Neuronal stem cell (in vitro differentiated cells): ENCODE measurements at regions not wholly inside any gene's neighbourhood (a gene's known extent, or its start where the extent isn't known, plus 50 kb on each side); places are given as distances from the start of the nearest gene placed in this dataset.

Experiments used
- DNase-seq: peaks from one replicate; pipeline ENCODE4 v3.0.0-alpha.2; 2013; ENCODE audit warnings: low spot score
- H2AFZ ChIP-seq: one replicate; pipeline ENCODE4 v1.6.1; 2013; ENCODE audit warnings: mild to moderate bottlenecking, low read length, inconsistent platforms
- H2AK5ac ChIP-seq: 2 replicates; pipeline ENCODE4 v1.6.1; 2013; ENCODE audit warnings: low read depth, mild to moderate bottlenecking, inconsistent platforms, low read length, moderate library complexity, mixed read lengths
- H2BK120ac ChIP-seq: 2 replicates; pipeline ENCODE4 v1.6.1; 2013; ENCODE audit warnings: low read depth, mild to moderate bottlenecking, inconsistent platforms, low read length, moderate library complexity, mixed read lengths
- H2BK12ac ChIP-seq: one replicate; pipeline ENCODE4 v1.6.1; 2013; ENCODE audit warnings: low read length, inconsistent platforms
- H2BK15ac ChIP-seq: 2 replicates; pipeline ENCODE4 v1.6.1; 2013; ENCODE audit warnings: mild to moderate bottlenecking, low read length, inconsistent platforms, mixed read lengths
- H2BK5ac ChIP-seq: one replicate; pipeline ENCODE4 v1.6.1; 2013; ENCODE audit warnings: inconsistent platforms, mild to moderate bottlenecking, low read length, moderate library complexity
- H3K14ac ChIP-seq: one replicate; pipeline ENCODE4 v1.6.1; 2013; ENCODE audit warnings: low read length, inconsistent platforms
- H3K18ac ChIP-seq: 2 replicates; pipeline ENCODE4 v1.6.1; 2013; ENCODE audit warnings: low read length, inconsistent platforms
- H3K23ac ChIP-seq: 2 replicates; pipeline ENCODE4 v1.6.1; 2013; ENCODE audit warnings: low read depth, mild to moderate bottlenecking, mixed read lengths, low read length, inconsistent platforms; ENCODE audit not compliant: poor library complexity
- H3K27ac ChIP-seq: replicated peaks from 3 replicates; pipeline ENCODE4 v1.5.1; 2013; ENCODE audit warnings: low read length, inconsistent platforms
- H3K27me3 ChIP-seq, 3 experiments: 2 replicates each; pipeline ENCODE4 v1.6.1; 2013; ENCODE audit warnings: low read length in 3 of 3, mild to moderate bottlenecking in 2 of 3, inconsistent platforms in 1 of 3, low read depth in 1 of 3, mixed read lengths in 1 of 3, moderate library complexity in 1 of 3; ENCODE audit not compliant: control insufficient read depth in 3 of 3, insufficient read depth in 3 of 3
- H3K36me3 ChIP-seq, 2 donors: replicated peaks in 1 of 2; 2 replicates each; pipeline ENCODE4 v1.6.1; 2013; ENCODE audit warnings: low read length in 2 of 2; ENCODE audit not compliant: control insufficient read depth in 2 of 2, insufficient read depth in 2 of 2
- H3K4ac ChIP-seq: 2 replicates; pipeline ENCODE4 v1.6.1; 2013; ENCODE audit warnings: inconsistent platforms, mild to moderate bottlenecking, low read length, moderate library complexity
- H3K4me1 ChIP-seq, 2 donors: 1 replicate in 1 of 2; 2 replicates in 1 of 2; pipeline ENCODE4 v1.6.1; 2013; ENCODE audit warnings: low read length in 2 of 2, low read depth in 1 of 2; ENCODE audit not compliant: control insufficient read depth in 2 of 2, insufficient read depth in 1 of 2
- H3K4me2 ChIP-seq: one replicate; pipeline ENCODE4 v1.6.1; 2013; ENCODE audit warnings: mild to moderate bottlenecking, low read length, inconsistent platforms; ENCODE audit not compliant: insufficient read depth, poor library complexity, severe bottlenecking
- H3K4me3 ChIP-seq, 2 donors: 2 replicates each; pipeline ENCODE4 v1.5.1; 2013; ENCODE audit warnings: low read length in 2 of 2, mild to moderate bottlenecking in 2 of 2, inconsistent platforms in 1 of 2, moderate library complexity in 1 of 2
- H3K79me1 ChIP-seq: one replicate; pipeline ENCODE4 v1.6.1; 2013; ENCODE audit warnings: low read depth, mild to moderate bottlenecking, inconsistent platforms, low read length, moderate library complexity
- H3K9ac ChIP-seq: one replicate; pipeline ENCODE4 v1.6.1; 2013; ENCODE audit warnings: mild to moderate bottlenecking, low read depth, low read length, inconsistent platforms; ENCODE audit not compliant: poor library complexity
- H3K9me3 ChIP-seq, 2 donors: replicated peaks in 1 of 2; 2 replicates each; pipeline versions ENCODE3 to v1.6.1; 2013; ENCODE audit warnings: low read length in 2 of 2, mild to moderate bottlenecking in 2 of 2, inconsistent platforms in 1 of 2, low read depth in 1 of 2, mixed read lengths in 1 of 2, moderate library complexity in 1 of 2; ENCODE audit not compliant: control insufficient read depth in 2 of 2, insufficient read depth in 1 of 2
- H4K8ac ChIP-seq: one replicate; pipeline ENCODE4 v1.6.1; 2013; ENCODE audit warnings: low read depth, mild to moderate bottlenecking, inconsistent platforms, low read length, moderate library complexity
- H4K91ac ChIP-seq: one replicate; pipeline ENCODE4 v1.6.1; 2013; ENCODE audit warnings: low read length, low read depth, mild to moderate bottlenecking, inconsistent platforms; ENCODE audit not compliant: poor library complexity
- WGBS, 2 donors: extraction: QIAGEN DNeasy Blood & Tissue Kit; methylation state at CpG; one replicate each; pipeline ENCODE4 v1.1.7; 2013; ENCODE audit warnings: missing lambda C conversion rate in 2 of 2, mixed read lengths in 1 of 2; ENCODE audit not compliant: insufficient read length in 2 of 2, insufficient replicate concordance in 1 of 2; ENCODE audit errors: extremely low coverage in 2 of 2; 5-methylcytosine and 5-hydroxymethylcytosine counted together

- Histone ChIP-seq H2BK5ac (no peak overlapping the region), H2AFZ (no peak overlapping the region), H3K27ac (no peak overlapping the region), H2BK120ac (no peak overlapping the region), H3K14ac (no peak overlapping the region), H2BK12ac (no peak overlapping the region), H3K27me3 (peaks cover 0 to 6% (median 0%) of the 10 kb centered on the region in 3 experiments), H4K91ac (no peak overlapping the region), H3K4ac (no peak overlapping the region), H3K4me2 (no peak overlapping the region), H3K36me3 (no peaks in the 10 kb centered on the region), H2BK15ac (no peak overlapping the region), H3K23ac (no peak overlapping the region), H3K18ac (no peak overlapping the region), H3K4me3 (no peak overlapping the region), H4K8ac (no peak overlapping the region), H3K9me3 (no peaks in the 10 kb centered on the region), H3K4me1 (no peaks in the 10 kb centered on the region), H2AK5ac (no peak overlapping the region), H3K79me1 (no peaks in the 10 kb centered on the region), H3K9ac (no peak overlapping the region)
- WGBS, 2 donors = no CpG with 5 or more reads among the region's 2 CpGs
- no peak for DNase-seq
Measured at GRCh38 chr18:75492852-75493251, 65.3 kb upstream of the SMIM21 start.

GRCh38 chr18:75491361-75491760, 63.9 kb upstream of the SMIM21 start:
- no peak overlapping the region for H3K4me2 ChIP-seq
- H3K79me1 ChIP-seq = no peaks in the 10 kb centered on the region
- H2BK5ac ChIP-seq = no peak overlapping the region
- no peaks in the 10 kb centered on the region for H3K36me3 ChIP-seq
- H3K9ac ChIP-seq = no peak overlapping the region
- H3K27ac ChIP-seq = no peak overlapping the region
- no peak for DNase-seq
- no peak overlapping the region for H3K18ac ChIP-seq
- peaks cover 0 to 6% (median 0%) of the 10 kb centered on the region in 3 experiments for H3K27me3 ChIP-seq
- no peak overlapping the region for H3K14ac ChIP-seq
- no peaks in the 10 kb centered on the region for H3K9me3 ChIP-seq
- no peak overlapping the region for H4K91ac ChIP-seq
- no peak overlapping the region for H2AK5ac ChIP-seq
- no peak overlapping the region for H3K4ac ChIP-seq
- no peaks in the 10 kb centered on the region for H3K4me1 ChIP-seq
- H4K8ac ChIP-seq = no peak overlapping the region
- no peak overlapping the region for H2BK15ac ChIP-seq
- WGBS, 2 donors = no CpG with 5 or more reads among the region's 5 CpGs
- no peak overlapping the region for H2AFZ ChIP-seq
- H3K23ac ChIP-seq = no peak overlapping the region
- no peak overlapping the region for H2BK12ac ChIP-seq
- no peak overlapping the region for H3K4me3 ChIP-seq
- H2BK120ac ChIP-seq = no peak overlapping the region

DNA sequence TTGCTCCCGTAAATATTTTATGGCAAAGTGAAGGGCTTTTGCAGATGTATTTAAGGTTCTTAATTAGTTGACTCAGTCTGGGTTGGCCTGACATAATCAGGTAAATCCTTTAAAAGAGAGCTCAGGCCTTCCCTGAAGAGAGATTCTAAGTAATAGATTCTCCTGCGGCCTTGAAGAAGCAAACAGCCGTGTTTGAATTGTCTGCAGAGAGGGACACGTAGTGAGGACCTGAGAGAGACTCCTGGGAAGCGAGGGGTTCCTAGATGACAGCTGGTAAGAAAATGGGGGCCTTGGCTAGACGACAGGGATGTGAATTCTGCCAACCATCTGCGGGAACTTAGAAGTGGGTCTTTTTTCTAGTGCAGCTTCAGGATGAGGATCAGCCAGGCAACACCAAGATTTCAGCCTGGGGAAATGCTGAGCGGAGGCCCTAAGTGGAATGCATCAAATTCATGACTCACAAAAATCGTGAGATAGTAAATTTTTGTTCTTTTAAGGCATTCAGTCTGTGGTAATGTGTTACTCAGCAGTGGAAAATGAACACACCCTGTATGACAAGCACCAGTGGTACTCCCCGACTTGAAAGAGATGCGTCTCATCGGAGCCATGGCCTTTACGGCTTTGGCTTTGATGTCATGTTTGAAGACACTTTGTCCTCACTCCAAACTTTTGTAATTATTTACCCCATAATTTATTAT, 62.1 kb upstream of the SMIM21 start:
- WGBS, 2 donors = no CpG with 5 or more reads among the region's 13 CpGs
- H2BK12ac ChIP-seq = no peak overlapping the region
- no peaks in the 10 kb centered on the region for H3K27me3 ChIP-seq
- H3K14ac ChIP-seq = no peak overlapping the region
- no peaks in the 10 kb centered on the region for H3K36me3 ChIP-seq
- DNase-seq = no peak
- no peaks in the 10 kb centered on the region for H3K4me1 ChIP-seq
- no peak overlapping the region for H3K18ac ChIP-seq
- no peak overlapping the region for H2BK15ac ChIP-seq
- H3K4ac ChIP-seq = no peak overlapping the region
- H3K9me3 ChIP-seq = no peaks in the 10 kb centered on the region
- H3K4me2 ChIP-seq = no peak overlapping the region
- no peak overlapping the region for H2BK120ac ChIP-seq
- no peak overlapping the region for H3K23ac ChIP-seq
- no peak overlapping the region for H3K27ac ChIP-seq
- no peak overlapping the region for H4K91ac ChIP-seq
- no peak overlapping the region for H2AFZ ChIP-seq
- no peak overlapping the region for H2BK5ac ChIP-seq
- no peak overlapping the region for H3K4me3 ChIP-seq
- no peak overlapping the region for H2AK5ac ChIP-seq
- no peak overlapping the region for H3K9ac ChIP-seq
- no peak overlapping the region for H4K8ac ChIP-seq
- H3K79me1 ChIP-seq = no peaks in the 10 kb centered on the region

DNA sequence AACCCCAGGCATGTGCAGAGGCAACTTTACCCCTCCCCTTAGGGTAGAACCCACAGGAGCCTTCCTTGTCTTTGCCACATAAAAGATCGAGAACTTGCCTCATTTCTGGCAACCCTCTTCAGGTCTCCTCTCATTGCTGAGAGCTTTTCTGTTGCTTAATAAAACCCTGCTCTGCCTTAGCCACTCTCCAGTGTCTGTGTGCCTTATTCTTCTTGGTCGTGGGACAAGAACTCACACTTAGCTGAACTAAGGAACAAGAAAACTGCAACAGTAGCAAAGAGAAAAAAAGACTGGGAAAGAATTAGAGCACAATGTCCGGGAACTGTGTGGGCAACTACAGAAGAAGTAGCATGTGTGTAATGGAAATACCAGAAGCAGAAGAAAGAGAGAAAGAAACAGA, 56.2 kb upstream of the SMIM21 start:
- no peaks in the 10 kb centered on the region for H3K9me3 ChIP-seq
- no peak overlapping the region for H4K91ac ChIP-seq
- H3K23ac ChIP-seq = no peak overlapping the region
- H2AFZ ChIP-seq = no peak overlapping the region
- H3K9ac ChIP-seq = no peak overlapping the region
- no peak overlapping the region for H3K4me2 ChIP-seq
- no CpG with 5 or more reads among the region's 3 CpGs for WGBS, 2 donors
- H3K27ac ChIP-seq = no peak overlapping the region
- no peak overlapping the region for H2BK5ac ChIP-seq
- no peak overlapping the region for H2BK120ac ChIP-seq
- H3K4me3 ChIP-seq = no peak overlapping the region
- H3K36me3 ChIP-seq = no peaks in the 10 kb centered on the region
- DNase-seq = no peak
- H3K4ac ChIP-seq = no peak overlapping the region
- no peak overlapping the region for H3K18ac ChIP-seq
- H2AK5ac ChIP-seq = no peak overlapping the region
- no peak overlapping the region for H2BK12ac ChIP-seq
- no peaks in the 10 kb centered on the region for H3K4me1 ChIP-seq
- H3K14ac ChIP-seq = no peak overlapping the region
- H3K79me1 ChIP-seq = no peaks in the 10 kb centered on the region
- no peak overlapping the region for H4K8ac ChIP-seq
- no peak overlapping the region for H2BK15ac ChIP-seq
- no peaks in the 10 kb centered on the region for H3K27me3 ChIP-seq
